Coronary artery (tissue), 2 donors: ENCODE measurements at regions not wholly inside any gene's neighbourhood (a gene's known extent, or its start where the extent isn't known, plus 50 kb on each side); places are given as distances from the start of the nearest gene placed in this dataset.
"Not testable (repeated sequence)": the region's sequence is repeated elsewhere in the genome, so short reads cannot be mapped to it uniquely, and the experiment has no call there.

Experiments used
- DNase-seq: peaks from one replicate; pipeline ENCODE4 v3.0.0-alpha.2; 2017; ENCODE audit warnings: low spot score
- H3K27ac ChIP-seq, 2 donors: fragments of 200-600 bp; sonication (generic); one replicate each; pipeline ENCODE4 v1.5.1; 2016 to 2019
- H3K4me3 ChIP-seq: fragments of 200-600 bp; sonication (generic); 2 replicates; pipeline ENCODE4 v1.5.1; 2016; ENCODE audit warnings: mild to moderate bottlenecking, moderate library complexity
- CTCF ChIP-seq: fragments of 200-600 bp; sonication (generic); IDR thresholded peaks from one replicate; pipeline ENCODE4 v1.5.1; 2019; ENCODE audit warnings: antibody characterized with exemption

DNA sequence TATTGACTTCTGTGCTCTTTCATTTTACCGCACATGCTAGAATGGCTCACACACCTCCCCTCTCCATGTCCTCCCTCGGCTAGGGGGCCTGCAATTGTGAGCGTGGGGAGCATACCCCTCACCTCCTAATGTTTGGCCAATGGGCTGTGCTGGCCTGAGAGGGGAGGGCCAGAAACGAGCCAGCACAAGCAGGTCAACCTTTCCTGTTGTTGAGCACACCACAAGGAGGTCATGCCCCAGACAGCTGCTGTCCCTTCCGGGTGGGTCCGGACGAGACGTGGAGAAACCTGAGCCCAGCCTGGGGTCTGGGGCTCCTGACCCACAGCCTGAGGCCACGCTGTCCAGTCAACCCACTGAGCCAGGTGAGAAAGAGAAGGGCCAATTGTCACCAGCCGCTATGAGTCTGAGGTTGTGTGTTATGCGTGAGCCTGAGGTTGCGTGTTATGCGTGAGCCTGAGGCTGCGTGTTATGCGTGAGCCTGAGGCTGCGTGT, 77.4 kb downstream of the TTLL2 start:
- TF ChIP-seq CTCF: no peak
- Histone ChIP-seq H3K4me3 (no peak overlapping the region), H3K27ac (no peak overlapping the region)
- DNase-seq: peak; percentile 69

- Histone ChIP-seq H3K4me3 (no peak overlapping the region), H3K27ac (no peak overlapping the region)
- TF ChIP-seq CTCF: no peak
- peak; percentile 21 for DNase-seq
Measured at GRCh38 chr6:167403427-167403826, 78.5 kb downstream of the TTLL2 start.

DNA sequence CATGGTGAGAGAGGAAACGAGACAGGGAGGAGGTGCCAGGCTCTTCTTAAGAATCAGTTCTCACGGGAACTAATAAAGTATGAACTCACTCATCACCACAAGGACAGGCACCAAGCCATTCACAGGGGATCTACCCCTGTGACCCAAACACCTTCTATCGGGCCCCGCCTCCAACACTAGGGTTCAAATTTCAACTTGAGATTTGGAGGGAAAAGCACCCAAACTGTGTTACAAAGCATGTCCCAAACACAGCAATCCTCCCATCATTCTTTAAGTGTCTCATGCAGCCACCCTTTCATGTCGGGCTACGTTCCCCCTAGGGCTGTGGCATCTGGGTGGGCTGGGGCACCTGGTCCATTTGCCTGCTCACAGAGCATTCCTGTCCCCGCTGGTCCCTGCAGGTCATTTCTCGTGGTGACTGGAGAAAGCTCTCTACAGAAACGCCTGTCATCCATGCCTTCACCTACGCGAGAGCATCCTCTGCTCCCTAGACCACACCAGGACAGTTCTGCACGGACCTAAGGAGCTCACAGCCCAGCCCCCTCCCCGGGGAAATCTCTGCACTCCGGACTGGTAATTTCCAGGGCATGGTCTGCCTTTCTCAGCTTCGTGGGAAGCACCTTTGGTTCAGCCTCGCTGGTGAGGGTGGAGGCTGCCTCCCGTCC, 79.6 kb downstream of the TTLL2 start:
- peak; percentile 45 for DNase-seq

GRCh38 chr6:167405778-167406532, 81.1 kb downstream of the TTLL2 start:
- DNase-seq: peak; percentile 45
- Histone ChIP-seq H3K27ac (no peak overlapping the region), H3K4me3 (no peak overlapping the region)
- TF ChIP-seq CTCF: no peak

More for the DNA sequence above, 79.6 kb downstream of the TTLL2 start:
- no peak for TF ChIP-seq CTCF
- Histone ChIP-seq H3K27ac (no peak overlapping the region), H3K4me3 (no peak overlapping the region)

GRCh38 chr6:167406533-167407238, 81.8 kb downstream of the TTLL2 start:
- H3K27ac ChIP-seq, H3K4me3 ChIP-seq: not testable (repeated sequence)
- peak; percentile 49 for DNase-seq

DNA sequence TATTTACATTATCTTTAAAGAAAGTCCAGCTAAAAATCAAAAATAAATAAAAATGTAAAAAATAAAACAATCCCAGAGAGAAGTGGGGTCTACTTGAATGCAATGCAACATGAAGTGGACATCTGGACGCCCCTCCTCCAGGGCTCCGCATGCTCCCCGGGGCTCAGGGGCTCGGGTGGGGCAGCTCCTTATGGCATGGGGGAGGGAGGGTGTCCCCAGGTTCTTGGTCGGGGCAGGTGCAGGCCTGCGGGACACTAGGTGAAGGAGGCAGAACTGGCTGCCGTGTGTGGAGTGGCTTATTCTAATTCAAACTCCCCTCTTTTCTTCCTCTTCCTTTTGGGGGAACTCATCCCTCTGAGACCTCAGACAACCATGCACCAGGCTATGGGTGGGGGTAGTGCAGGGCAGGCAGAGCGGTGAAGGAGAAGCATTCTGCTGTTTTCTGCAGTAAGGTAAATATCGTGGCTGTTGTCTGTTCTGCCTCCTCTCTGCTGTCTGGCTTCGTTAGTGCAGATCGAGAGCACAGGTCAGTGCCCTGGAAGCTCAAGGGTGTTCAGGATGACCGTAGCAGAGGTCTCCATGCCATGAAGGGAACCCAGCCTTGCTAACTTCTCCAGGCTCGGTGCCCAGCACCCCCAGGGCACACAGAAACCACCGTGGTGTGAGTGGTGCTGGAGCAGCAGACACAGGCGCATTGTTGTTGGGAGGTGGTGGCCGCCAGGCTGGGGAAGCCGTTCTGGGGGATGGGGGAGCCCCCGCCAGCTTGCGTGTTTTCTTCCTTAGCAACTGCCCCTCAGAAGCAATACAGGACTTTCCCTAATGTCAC, 82.6 kb downstream of the TTLL2 start:
- TF ChIP-seq CTCF: no peak
- DNase-seq: peak; percentile 47
- no peak overlapping the region for H3K27ac ChIP-seq
- H3K4me3 ChIP-seq: no peak overlapping the region
